Skeletal muscle satellite cell (primary cell): ENCODE measurements at regions not wholly inside any gene's neighbourhood (a gene's known extent, or its start where the extent isn't known, plus 50 kb on each side); places are given as distances from the start of the nearest gene placed in this dataset.

ENCODE experiments used
- H3K27me3 ChIP-seq: 2 replicates; pipeline ENCODE4 v1.7.0; 2013; ENCODE audit warnings: low read length; ENCODE audit not compliant: control insufficient read depth, insufficient read depth
- H3K36me3 ChIP-seq: 2 replicates; pipeline ENCODE4 v1.7.0; 2013; ENCODE audit warnings: mild to moderate bottlenecking, control low read depth, low read length; ENCODE audit not compliant: insufficient read depth
- H3K4me1 ChIP-seq: 2 replicates; pipeline ENCODE4 v1.7.0; 2013; ENCODE audit warnings: low read length; ENCODE audit not compliant: control insufficient read depth, insufficient read depth
- H3K4me2 ChIP-seq: 2 replicates; pipeline ENCODE4 v1.7.0; 2013; ENCODE audit warnings: mild to moderate bottlenecking, low read length
- H3K4me3 ChIP-seq: 2 replicates; pipeline ENCODE4 v1.7.0; 2013; ENCODE audit warnings: low read length
- H3K9ac ChIP-seq: 2 replicates; pipeline ENCODE4 v1.7.0; 2013; ENCODE audit warnings: mild to moderate bottlenecking, low read depth, low read length, moderate library complexity
- H3K9me3 ChIP-seq: replicated peaks from 2 replicates; pipeline ENCODE4 v1.7.0; 2013; ENCODE audit warnings: mild to moderate bottlenecking, control low read depth, low read length

DNA sequence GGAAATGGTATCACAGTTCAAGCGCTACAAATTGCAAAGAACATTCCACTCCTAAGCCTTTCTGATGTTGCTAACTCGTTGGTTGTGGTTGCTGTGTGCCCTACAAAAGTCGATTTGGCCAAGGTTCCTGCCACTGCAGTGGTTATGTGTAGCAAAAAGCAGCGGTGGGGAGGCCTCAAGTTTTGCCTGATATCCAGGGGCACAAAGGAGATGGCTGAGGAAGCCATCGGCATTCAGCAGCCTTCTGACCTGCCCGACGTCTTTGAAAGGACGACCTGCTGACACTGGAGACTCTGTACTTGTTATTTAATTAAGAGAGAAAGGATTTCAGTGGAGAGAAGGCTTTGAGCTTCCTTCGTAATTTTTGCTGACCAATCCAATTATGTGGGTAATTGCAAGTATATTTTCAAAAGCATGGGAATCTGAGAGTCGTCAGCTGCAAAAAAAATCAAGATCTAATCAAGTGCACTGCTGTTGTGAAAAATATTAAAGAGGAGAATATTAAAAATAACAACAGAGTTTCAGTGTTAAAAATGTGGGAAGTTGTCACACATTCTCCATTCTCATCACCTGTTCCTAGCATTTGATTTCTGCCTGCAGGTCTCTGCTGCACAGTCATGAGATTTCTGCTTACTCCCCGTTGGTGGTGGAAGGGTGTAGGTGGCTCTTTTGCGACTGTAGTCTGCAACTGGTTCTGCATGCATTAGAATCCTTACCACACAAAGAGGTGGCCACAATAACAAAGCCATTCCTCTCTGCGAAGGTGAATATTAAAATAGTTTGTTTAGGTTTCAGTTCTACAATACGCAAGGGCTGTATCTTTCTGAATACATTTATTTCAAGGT, 319.2 kb downstream of the IRX2 start:
- no peak overlapping the region for H3K9ac ChIP-seq
- no peak overlapping the region for H3K4me3 ChIP-seq
- peaks cover 9% of the 10 kb centered on the region for H3K9me3 ChIP-seq
- H3K4me1 ChIP-seq: no peaks in the 10 kb centered on the region
- no peaks in the 10 kb centered on the region for H3K27me3 ChIP-seq
- H3K36me3 ChIP-seq: no peaks in the 10 kb centered on the region
- no peak overlapping the region for H3K4me2 ChIP-seq

DNA sequence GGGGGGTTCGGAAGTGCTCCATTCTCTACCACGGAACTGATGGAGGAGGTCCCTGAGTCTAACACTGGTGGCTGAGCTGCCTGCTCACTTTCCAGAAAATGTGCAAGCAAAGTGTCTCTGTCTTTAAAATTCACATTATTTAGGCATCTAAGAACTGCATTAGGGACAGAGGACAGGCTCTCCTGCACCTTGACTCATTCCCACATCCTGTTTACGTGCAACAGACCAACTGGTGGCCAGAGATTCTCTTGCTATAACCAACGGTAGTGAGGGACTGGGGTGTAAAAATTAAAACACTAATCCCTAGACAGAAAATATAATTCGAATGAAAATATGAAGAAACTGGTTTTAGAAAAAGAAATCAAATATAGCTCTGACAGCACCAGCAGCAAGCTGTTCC, 320.9 kb downstream of the IRX2 start:
- no peak overlapping the region for H3K4me3 ChIP-seq
- no peak overlapping the region for H3K9ac ChIP-seq
- peaks cover 6% of the 10 kb centered on the region for H3K9me3 ChIP-seq
- H3K27me3 ChIP-seq: no peaks in the 10 kb centered on the region
- no peaks in the 10 kb centered on the region for H3K4me1 ChIP-seq
- no peaks in the 10 kb centered on the region for H3K36me3 ChIP-seq
- no peak overlapping the region for H3K4me2 ChIP-seq

DNA sequence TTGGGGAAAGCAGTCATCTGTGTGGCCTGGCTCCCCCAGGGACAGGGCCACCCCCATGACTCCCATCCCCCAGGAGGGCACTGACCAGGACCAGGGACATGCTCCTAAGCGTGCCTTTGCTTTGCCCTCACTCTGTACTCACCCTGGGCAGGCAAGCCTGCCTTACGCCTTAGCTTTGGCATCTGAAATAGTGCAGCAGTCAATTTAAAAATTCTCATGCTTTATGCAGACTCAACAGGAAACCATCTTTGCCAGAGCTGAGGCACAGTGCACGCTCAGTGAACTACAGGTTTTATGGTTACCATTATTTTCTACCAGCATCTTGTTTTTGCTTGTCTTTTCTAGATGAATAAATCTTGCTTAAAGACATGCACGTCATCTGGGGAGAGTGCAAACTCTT, 323.5 kb downstream of the IRX2 start:
- Histone ChIP-seq H3K36me3 (no peaks in the 10 kb centered on the region), H3K9ac (no peak overlapping the region), H3K4me1 (no peaks in the 10 kb centered on the region), H3K4me2 (no peak overlapping the region), H3K9me3 (peaks cover 4% of the 10 kb centered on the region), H3K27me3 (no peaks in the 10 kb centered on the region), H3K4me3 (no peak overlapping the region)

DNA sequence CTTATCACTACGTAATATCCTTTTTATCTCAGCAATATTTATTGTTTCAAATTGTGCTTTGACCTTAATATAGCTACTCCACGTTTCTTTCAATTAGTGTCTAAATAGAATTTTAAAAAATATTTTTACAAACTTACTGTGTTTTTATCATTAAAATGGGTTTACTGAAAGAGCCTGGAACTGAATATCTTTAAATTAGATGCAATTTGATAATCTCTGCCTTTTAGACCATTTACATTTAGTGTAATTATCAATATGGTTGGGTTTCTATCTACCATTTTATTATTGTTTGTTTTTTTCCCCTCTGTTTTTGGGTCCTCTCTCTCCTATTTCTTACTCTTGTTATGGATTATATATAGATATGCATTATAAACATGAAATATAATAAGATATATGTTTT, 327.8 kb downstream of the IRX2 start:
- Histone ChIP-seq H3K9ac (no peak overlapping the region), H3K36me3 (no peaks in the 10 kb centered on the region), H3K4me3 (no peak overlapping the region), H3K4me2 (no peak overlapping the region), H3K27me3 (no peaks in the 10 kb centered on the region), H3K9me3 (peaks cover 4% of the 10 kb centered on the region), H3K4me1 (no peaks in the 10 kb centered on the region)

DNA sequence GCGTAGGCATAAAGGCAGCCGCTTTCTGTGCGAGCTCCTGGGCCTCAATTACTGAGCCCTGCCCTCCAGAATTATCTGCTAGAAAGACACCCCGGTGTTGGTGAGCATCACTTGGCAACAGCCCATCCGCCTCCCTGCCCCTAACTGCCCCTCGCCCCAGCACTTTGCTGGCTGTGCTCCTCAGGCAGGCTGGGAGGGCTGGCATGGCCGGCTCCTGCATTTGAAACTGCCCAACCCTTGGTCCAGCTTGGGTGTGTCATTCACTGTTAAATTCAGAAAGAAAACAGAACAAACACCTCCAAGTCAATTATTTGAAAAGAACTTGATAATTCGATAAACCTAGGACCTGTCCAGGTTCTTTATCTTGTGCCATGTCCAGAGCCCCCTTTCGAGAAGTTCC, 334.2 kb downstream of the IRX2 start:
- Histone ChIP-seq H3K9me3 (peaks cover 10% of the 10 kb centered on the region), H3K4me1 (no peaks in the 10 kb centered on the region), H3K36me3 (no peaks in the 10 kb centered on the region), H3K4me2 (no peak overlapping the region), H3K9ac (no peak overlapping the region), H3K27me3 (no peaks in the 10 kb centered on the region), H3K4me3 (no peak overlapping the region)

DNA sequence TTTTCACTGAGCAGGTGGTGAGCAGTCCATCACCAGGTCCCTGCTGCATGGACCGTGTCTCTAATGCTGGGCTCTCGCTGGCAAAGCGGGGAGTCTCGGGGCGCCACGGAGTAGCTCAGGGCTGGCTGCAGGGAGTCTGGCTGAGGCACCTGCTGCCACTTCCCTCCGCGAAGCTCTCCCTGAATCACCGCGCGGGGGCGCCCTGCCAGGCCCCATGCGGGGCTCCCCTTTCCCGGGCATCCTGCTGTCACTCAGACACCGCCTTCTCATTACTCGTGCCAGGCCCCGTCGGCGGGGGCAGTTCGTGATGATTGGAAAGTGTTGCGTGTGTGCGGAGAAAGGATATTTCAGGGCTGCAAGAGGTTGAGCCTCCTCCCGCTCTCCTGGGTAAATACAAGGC, 335.8 kb downstream of the IRX2 start:
- Histone ChIP-seq H3K27me3 (no peaks in the 10 kb centered on the region), H3K36me3 (no peaks in the 10 kb centered on the region), H3K9me3 (peaks cover 10% of the 10 kb centered on the region), H3K4me1 (no peaks in the 10 kb centered on the region), H3K4me2 (no peak overlapping the region), H3K9ac (no peak overlapping the region), H3K4me3 (no peak overlapping the region)

DNA sequence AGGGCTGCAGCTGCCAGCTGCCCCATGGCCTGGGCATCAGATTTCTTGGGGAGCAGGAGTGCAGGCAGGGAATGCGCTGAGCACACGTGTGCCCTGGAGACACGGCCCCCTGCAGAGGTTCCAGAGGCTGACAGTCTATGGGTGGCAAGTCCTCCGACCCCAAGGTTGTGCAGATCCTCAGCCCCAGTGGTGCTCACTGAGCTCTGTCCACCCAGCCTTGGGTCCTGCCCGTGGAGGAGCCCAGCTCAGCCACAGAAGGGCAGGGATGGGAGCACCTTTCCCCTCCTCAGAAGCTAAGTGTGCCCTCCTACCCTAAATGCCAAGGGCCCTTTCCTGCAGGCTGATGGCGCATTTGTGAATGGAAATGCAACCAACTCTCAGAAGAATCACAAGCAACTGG, 341.0 kb downstream of the IRX2 start:
- Histone ChIP-seq H3K4me3 (no peak overlapping the region), H3K9ac (no peak overlapping the region), H3K4me2 (no peak overlapping the region), H3K4me1 (no peaks in the 10 kb centered on the region), H3K9me3 (peaks cover 5% of the 10 kb centered on the region), H3K36me3 (no peaks in the 10 kb centered on the region), H3K27me3 (no peaks in the 10 kb centered on the region)

DNA sequence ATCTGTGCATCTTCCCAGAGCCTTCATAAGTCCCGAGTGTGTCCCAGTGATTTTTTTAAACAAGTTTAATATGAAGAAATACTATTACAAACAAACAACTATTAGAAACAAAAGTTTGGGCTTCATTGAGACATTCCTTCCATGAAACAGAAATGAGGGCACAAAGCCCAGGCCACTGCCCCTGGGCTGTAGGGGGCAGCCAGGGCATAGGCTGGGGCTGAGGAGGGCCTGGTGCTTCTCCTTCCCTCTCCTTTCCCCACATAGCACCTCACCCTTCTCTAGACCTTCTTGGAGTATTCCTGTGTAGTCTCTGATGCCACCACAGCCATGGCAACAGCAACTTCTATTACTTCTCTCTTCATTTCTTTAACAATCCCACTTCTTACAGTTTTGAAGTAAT, 348.2 kb downstream of the IRX2 start:
- H3K4me1 ChIP-seq: no peaks in the 10 kb centered on the region
- H3K9ac ChIP-seq: no peak overlapping the region
- no peak overlapping the region for H3K4me2 ChIP-seq
- no peaks in the 10 kb centered on the region for H3K27me3 ChIP-seq
- peaks cover 3% of the 10 kb centered on the region for H3K9me3 ChIP-seq
- H3K4me3 ChIP-seq: no peak overlapping the region
- H3K36me3 ChIP-seq: no peaks in the 10 kb centered on the region

DNA sequence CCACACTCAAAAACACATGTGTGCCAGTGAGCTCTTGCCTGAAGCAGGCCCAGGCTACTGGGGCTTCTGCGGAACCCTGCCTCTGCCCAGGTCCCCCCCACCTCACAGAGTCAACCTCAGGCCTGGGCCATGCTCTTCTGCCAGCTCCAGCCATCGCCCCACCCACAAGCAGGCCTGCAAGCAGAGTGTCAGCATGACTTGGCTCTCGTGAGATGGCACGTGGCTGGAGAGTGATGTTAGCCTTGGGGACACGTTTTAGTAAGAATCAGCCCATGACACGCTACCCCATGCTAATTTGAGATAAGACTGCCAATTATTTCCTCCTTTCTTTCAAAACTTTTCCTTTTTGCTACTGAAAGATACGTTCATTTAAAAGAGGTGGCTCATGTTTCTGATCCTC, 351.7 kb downstream of the IRX2 start:
- Histone ChIP-seq H3K4me2 (no peak overlapping the region), H3K4me1 (no peaks in the 10 kb centered on the region), H3K9ac (no peak overlapping the region), H3K36me3 (no peaks in the 10 kb centered on the region), H3K4me3 (no peak overlapping the region), H3K27me3 (no peaks in the 10 kb centered on the region), H3K9me3 (peaks cover 8% of the 10 kb centered on the region)

DNA sequence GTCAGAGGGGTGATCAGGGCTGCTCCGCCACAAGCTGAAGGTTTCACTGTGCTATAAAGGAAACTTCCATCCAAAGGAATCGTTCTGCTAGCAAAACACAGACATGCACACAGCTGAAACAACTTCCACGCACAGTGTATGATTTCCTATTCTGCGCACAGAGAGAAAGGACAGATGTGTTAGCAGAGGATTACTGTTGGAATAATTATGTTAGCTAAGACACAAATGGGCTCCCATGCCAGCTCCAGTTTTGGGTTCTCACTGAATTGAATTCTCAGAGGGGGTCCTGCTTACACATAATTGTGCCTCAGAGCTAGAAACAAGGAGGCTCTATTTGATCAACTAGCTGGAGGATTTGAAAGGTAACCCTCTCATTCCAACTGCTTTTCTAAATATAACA, 352.4 kb downstream of the IRX2 start:
- Histone ChIP-seq H3K27me3 (no peaks in the 10 kb centered on the region), H3K36me3 (no peaks in the 10 kb centered on the region), H3K4me1 (no peaks in the 10 kb centered on the region), H3K4me2 (no peak overlapping the region), H3K9ac (no peak overlapping the region), H3K4me3 (no peak overlapping the region), H3K9me3 (peaks cover 8% of the 10 kb centered on the region)

DNA sequence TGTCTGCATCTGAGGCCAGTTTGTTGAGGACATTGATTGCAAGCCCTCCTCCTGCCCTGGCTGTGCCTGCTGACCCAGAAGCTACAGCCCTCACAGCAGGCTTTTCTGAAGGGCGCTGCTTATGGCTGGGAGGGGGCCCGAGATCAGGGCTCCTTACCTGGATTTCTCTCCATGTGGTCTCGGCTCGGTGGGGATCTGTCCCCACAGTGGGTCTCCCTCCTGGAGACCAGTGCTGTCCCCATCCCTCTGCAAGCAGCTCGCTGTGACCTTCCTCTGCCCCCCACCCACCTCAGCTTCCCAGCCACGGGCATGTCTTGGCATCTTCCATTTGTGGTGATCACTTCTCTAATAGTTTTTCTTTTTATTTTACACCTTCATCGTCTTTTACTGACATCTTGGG, 357.9 kb downstream of the IRX2 start:
- Histone ChIP-seq H3K4me2 (no peak overlapping the region), H3K4me1 (no peaks in the 10 kb centered on the region), H3K9me3 (peaks cover 16% of the 10 kb centered on the region), H3K27me3 (no peaks in the 10 kb centered on the region), H3K9ac (no peak overlapping the region), H3K4me3 (no peak overlapping the region), H3K36me3 (no peaks in the 10 kb centered on the region)

DNA sequence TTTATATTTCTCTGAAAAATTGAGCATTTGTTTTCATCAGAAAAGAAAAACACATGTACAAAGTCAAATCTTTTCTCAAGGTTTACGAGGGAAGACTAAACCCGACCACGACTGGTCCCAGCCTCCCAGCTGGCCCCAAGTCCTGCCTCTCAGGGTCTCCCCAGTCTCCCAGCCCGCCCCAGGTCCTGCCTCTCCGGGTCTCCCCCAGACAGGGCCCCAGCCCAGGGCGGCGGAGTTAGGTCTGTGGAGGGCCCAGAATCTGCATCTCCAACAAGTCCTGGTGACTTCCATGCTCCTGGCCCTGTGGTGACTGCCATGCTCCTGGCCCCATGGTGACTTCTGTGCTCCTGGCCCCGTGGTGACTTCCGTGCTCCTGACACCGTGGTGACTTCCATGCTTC, 359.9 kb downstream of the IRX2 start:
- Histone ChIP-seq H3K27me3 (no peaks in the 10 kb centered on the region), H3K36me3 (no peaks in the 10 kb centered on the region), H3K4me2 (no peak overlapping the region), H3K9me3 (peaks cover 11% of the 10 kb centered on the region), H3K9ac (no peak overlapping the region), H3K4me3 (no peak overlapping the region), H3K4me1 (no peaks in the 10 kb centered on the region)
